ENCODE measurements at regions not wholly inside any gene's neighbourhood (a gene's known extent, or its start where the extent isn't known, plus 50 kb on each side); places are given as distances from the start of the nearest gene placed in this dataset.

DNA sequence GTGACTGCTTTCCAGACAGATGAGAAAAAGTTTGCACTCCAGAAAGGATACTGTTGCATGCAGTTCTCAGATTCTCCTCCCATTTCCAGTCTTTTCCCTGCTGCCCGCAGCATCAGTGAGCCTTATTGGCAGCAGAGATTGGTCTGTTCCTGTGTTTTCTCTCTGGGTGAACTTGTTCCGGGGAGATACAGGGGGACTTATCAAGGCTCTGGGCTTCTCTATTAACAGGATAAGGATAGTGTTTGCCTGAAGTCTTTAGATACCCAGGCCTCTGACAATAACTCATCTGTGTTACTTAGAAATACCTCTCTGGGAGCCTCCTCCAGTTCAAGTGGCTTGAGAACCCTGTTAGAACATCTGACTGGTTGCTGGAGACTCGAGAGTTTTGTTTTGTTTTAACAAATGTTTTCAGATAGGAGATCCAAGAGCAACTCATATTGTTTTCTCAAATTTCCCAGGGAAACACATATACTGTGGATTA, 154.7 kb downstream of the BLID start:
- no peak overlapping the region for H3K27ac Mint-ChIP-seq (ENCODE audit: unreplicated experiment)
- TF ChIP-seq, protein P1, sequence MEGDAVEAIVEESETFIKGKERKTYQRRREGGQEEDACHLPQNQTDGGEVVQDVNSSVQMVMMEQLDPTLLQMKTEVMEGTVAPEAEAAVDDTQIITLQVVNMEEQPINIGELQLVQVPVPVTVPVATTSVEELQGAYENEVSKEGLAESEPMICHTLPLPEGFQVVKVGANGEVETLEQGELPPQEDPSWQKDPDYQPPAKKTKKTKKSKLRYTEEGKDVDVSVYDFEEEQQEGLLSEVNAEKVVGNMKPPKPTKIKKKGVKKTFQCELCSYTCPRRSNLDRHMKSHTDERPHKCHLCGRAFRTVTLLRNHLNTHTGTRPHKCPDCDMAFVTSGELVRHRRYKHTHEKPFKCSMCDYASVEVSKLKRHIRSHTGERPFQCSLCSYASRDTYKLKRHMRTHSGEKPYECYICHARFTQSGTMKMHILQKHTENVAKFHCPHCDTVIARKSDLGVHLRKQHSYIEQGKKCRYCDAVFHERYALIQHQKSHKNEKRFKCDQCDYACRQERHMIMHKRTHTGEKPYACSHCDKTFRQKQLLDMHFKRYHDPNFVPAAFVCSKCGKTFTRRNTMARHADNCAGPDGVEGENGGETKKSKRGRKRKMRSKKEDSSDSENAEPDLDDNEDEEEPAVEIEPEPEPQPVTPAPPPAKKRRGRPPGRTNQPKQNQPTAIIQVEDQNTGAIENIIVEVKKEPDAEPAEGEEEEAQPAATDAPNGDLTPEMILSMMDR (IDR thresholded peaks at IDR 0.05; ENCODE audit: partially characterized antibody, unreplicated experiment): no peak
- no peak overlapping the region for H3K4me3 Mint-ChIP-seq (ENCODE audit: unreplicated experiment)
- no peak for DNase-seq
- no peaks in the 10 kb centered on the region for H3K4me1 Mint-ChIP-seq (ENCODE audit: low read depth, unreplicated experiment)
- H3K36me3 Mint-ChIP-seq (ENCODE audit: unreplicated experiment): no peaks in the 10 kb centered on the region
- H3K9me3 Mint-ChIP-seq (ENCODE audit: unreplicated experiment): no peaks in the 10 kb centered on the region
- no peaks in the 10 kb centered on the region for H3K27me3 Mint-ChIP-seq (ENCODE audit: unreplicated experiment)

DNA sequence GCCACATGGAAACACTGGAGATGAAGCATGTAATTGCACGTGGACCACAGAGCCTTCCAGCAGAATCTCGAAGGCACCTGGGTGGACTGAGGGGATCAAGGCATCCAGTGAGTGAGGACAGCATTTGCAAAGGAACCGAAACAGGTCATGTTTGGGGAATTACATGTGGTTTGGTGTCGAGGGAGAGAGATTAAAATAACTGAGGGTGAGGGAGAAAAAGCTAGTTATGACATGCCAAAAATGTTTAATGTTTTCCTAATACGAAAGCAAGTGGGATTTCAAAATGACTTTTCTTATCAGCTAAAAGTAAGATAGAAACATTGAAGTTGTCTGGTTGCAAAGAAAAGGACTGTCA, 157.1 kb downstream of the BLID start:
- Mint-ChIP-seq H3K4me3 (ENCODE audit: unreplicated experiment) (no peak overlapping the region), H3K4me1 (ENCODE audit: low read depth, unreplicated experiment) (no peaks in the 10 kb centered on the region), H3K27me3 (ENCODE audit: unreplicated experiment) (no peaks in the 10 kb centered on the region), H3K36me3 (ENCODE audit: unreplicated experiment) (no peaks in the 10 kb centered on the region), H3K27ac (ENCODE audit: unreplicated experiment) (no peak overlapping the region), H3K9me3 (ENCODE audit: unreplicated experiment) (no peaks in the 10 kb centered on the region)
- TF ChIP-seq, protein P1 (IDR thresholded peaks at IDR 0.05; ENCODE audit: partially characterized antibody, unreplicated experiment): no peak
- no peak for DNase-seq

DNA sequence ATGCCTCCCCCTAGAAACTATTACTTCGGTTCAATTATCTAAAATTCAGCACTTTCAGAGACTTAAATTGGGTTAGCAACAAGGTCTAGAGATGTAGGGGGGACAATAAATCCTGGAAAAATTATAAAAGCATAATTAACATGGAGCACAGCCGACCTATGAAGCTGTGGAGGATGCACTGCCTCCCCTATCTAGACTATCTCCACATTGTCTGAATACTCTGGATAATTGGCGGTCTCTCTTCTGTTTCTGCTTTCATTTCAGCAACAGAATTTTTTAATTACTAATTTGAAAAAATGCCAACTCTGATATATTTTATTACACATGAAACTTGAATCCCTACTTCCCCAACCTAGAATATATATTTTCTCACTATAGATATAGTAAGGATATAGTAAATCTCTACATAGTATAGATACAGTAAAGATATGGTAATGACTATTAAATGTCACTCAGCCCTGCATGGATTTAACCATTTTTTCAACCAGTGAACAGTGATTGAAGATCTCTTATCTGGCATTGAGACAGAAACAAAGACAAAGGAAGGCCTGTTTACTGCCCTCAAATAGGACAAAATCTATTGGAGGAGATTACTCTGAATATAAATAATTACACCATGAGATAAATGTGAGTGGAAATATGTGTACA, 157.6 kb downstream of the BLID start:
- no peaks in the 10 kb centered on the region for H3K36me3 Mint-ChIP-seq (ENCODE audit: unreplicated experiment)
- DNase-seq: no peak
- H3K27ac Mint-ChIP-seq (ENCODE audit: unreplicated experiment): no peak overlapping the region
- H3K4me3 Mint-ChIP-seq (ENCODE audit: unreplicated experiment): no peak overlapping the region
- TF ChIP-seq, protein P1 (IDR thresholded peaks at IDR 0.05; ENCODE audit: partially characterized antibody, unreplicated experiment): no peak
- H3K9me3 Mint-ChIP-seq (ENCODE audit: unreplicated experiment): no peaks in the 10 kb centered on the region
- H3K4me1 Mint-ChIP-seq (ENCODE audit: low read depth, unreplicated experiment): no peaks in the 10 kb centered on the region
- no peaks in the 10 kb centered on the region for H3K27me3 Mint-ChIP-seq (ENCODE audit: unreplicated experiment)

DNA sequence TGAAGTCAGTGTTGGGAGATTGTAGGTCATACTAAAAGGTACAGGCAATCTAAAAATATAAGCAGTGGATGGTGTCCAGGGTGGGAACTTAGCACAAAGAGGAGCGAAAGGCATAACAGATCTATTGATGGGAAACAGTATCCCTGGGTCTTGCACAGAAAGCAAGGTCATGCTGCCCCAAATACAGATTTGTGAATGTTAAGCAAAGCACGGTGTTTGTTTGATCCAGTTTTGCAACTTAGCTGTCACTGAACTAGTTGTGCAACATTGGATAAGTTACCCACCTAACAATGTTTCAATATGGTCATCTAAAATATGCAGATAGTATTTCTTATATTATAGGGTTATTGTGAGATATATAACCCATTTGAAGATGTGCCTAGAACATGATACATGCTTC, 162.9 kb downstream of the BLID start:
- DNase-seq: no peak

DNA sequence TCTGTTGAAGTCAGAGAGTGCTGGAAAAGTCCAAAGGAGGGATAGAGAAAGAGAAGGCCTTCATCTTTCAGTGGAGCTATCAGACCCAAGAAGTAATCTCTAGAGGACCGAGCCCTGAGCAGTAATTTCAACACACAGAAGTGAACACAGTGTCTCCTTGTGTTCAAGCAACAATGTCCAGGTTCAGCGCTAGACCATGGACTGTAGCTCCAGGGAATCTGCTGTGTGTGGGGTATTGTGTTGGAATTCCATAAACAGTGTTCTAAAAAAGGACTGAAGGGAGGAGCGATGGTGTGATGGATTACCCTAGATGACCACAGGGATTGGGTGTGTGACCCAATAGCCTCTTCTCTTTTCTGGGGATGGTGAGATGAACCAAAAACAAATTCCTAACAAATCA, 165.9 kb downstream of the BLID start:
- H3K4me3 Mint-ChIP-seq (ENCODE audit: unreplicated experiment): no peak overlapping the region
- TF ChIP-seq, protein P1 (IDR thresholded peaks at IDR 0.05; ENCODE audit: partially characterized antibody, unreplicated experiment): no peak
- no peak for DNase-seq
- no peaks in the 10 kb centered on the region for H3K4me1 Mint-ChIP-seq (ENCODE audit: low read depth, unreplicated experiment)
- no peaks in the 10 kb centered on the region for H3K36me3 Mint-ChIP-seq (ENCODE audit: unreplicated experiment)
- peaks cover 2% of the 10 kb centered on the region for H3K9me3 Mint-ChIP-seq (ENCODE audit: unreplicated experiment)
- H3K27me3 Mint-ChIP-seq (ENCODE audit: unreplicated experiment): no peaks in the 10 kb centered on the region
- no peak overlapping the region for H3K27ac Mint-ChIP-seq (ENCODE audit: unreplicated experiment)

More for the DNA sequence above, 162.9 kb downstream of the BLID start:
- Mint-ChIP-seq H3K27ac (ENCODE audit: unreplicated experiment) (no peak overlapping the region), H3K9me3 (ENCODE audit: unreplicated experiment) (peaks cover 2% of the 10 kb centered on the region), H3K27me3 (ENCODE audit: unreplicated experiment) (no peaks in the 10 kb centered on the region), H3K36me3 (ENCODE audit: unreplicated experiment) (no peaks in the 10 kb centered on the region), H3K4me1 (ENCODE audit: low read depth, unreplicated experiment) (no peaks in the 10 kb centered on the region), H3K4me3 (ENCODE audit: unreplicated experiment) (no peak overlapping the region)
- TF ChIP-seq, protein P1 (IDR thresholded peaks at IDR 0.05; ENCODE audit: partially characterized antibody, unreplicated experiment): no peak
